ENCODE measurements at regions not wholly inside any gene's neighbourhood (a gene's known extent, or its start where the extent isn't known, plus 50 kb on each side); places are given as distances from the start of the nearest gene placed in this dataset.
"Not testable (repeated sequence)": the region's sequence is repeated elsewhere in the genome, so short reads cannot be mapped to it uniquely, and the experiment has no call there.

DNA sequence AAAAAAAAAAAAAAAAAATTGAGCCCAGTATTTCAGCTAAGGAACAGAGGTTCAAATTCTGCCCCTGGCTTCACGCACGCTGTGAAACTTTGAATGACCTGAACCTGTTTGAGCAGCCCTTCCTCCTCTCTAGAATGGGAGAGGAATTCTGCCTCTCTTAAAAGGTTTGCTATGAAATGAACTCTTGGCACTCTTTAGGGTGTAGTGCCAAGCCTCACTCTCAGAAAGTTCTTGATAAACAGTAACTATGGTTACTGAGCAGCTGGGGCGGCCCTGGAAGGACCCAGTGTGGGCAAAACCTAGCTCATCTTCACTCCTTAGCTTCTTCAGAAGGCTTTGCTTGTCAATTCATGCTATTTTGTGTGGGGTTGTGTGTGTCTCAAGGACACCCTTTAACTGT, 73.7 kb downstream of the GEMIN8 start:
- Mint-ChIP-seq H3K9me3 (no peaks in the 10 kb centered on the region), H3K27me3 (ENCODE audit: low read depth) (no peaks in the 10 kb centered on the region), H3K36me3 (ENCODE audit: insufficient read depth) (peaks cover 1% of the 10 kb centered on the region), H3K4me1 (ENCODE audit: low read depth) (no peaks in the 10 kb centered on the region), H3K4me3 (no peak overlapping the region)
- DNase-seq = no peak
- ATAC-seq = no peak

DNA sequence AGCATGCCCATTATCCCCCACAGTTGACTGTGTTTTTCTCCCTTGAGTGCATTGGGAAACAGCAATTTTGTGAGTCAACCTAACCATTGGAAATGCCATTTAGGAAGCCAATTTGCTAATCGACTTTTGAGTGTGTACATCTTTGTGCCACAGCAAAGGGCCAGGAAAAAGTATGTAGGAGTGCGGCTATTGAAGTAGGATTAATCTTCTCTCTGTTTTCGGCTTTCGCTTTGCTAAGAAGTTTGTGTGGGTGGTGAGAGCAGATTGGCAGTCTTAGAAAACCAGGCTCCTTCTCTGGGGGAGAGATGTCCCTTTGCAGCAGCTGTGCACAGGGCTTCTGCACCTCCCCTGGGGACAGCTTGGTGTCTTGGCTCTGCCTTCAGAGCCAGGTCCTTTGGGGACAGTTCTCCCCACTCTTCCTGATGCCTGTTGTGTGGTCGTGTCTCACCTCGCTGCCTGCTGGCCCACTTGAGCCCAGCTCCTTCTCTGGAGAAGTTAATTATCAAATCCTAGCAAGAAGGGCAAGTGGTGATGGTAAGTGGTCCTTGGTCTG, 74.5 kb downstream of the GEMIN8 start:
- Mint-ChIP-seq H3K9me3 (no peaks in the 10 kb centered on the region), H3K27me3 (ENCODE audit: low read depth) (no peaks in the 10 kb centered on the region), H3K36me3 (ENCODE audit: insufficient read depth) (peaks cover 1% of the 10 kb centered on the region), H3K4me3 (no peak overlapping the region), H3K4me1 (ENCODE audit: low read depth) (no peaks in the 10 kb centered on the region)
- DNase-seq (no peak), ATAC-seq (no peak)

DNA sequence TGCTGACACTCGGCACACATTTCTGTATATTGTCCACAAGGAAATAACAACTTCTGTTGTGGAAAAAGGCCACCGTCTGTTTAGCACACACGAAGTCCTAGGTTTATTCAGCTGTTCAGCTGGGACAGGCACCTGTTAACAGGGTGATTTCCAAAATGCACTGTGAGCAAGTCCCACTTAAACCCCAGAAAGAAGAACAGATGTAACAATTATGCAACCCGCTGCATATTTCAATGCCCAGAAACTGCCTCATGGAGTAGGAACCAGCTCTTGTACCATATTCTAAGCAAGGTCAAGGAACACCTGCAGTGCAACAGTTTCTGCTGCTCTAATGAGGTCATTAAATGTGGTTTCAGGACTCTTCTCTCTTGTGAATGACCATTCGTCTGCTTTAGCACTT, 77.1 kb downstream of the GEMIN8 start:
- H3K4me1 Mint-ChIP-seq (ENCODE audit: low read depth) = no peaks in the 10 kb centered on the region
- no peaks in the 10 kb centered on the region for H3K27me3 Mint-ChIP-seq (ENCODE audit: low read depth)
- H3K9me3 Mint-ChIP-seq = no peaks in the 10 kb centered on the region
- no peak for ATAC-seq
- H3K4me3 Mint-ChIP-seq = no peak overlapping the region
- DNase-seq = no peak
- no peaks in the 10 kb centered on the region for H3K36me3 Mint-ChIP-seq (ENCODE audit: insufficient read depth)

DNA sequence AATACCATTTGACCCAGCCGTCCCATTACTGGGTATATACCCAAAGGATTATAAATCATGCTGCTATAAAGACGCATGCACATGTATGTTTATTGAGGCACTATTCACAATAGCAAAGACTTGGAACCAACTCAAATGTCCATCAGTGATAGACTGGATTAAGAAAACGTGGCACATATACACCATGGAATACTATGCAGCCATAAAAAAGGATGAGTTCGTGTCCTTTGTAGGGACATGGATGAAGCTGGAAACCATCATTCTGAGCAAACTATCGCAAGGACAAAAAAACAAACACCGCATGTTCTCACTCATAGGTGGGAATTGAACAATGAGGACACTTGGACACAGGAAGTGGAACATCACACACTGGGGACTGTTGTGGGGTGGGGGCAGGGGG, 83.5 kb downstream of the GEMIN8 start:
- H3K4me3 Mint-ChIP-seq; H3K27me3 Mint-ChIP-seq (ENCODE audit: low read depth); H3K36me3 Mint-ChIP-seq (ENCODE audit: insufficient read depth); ATAC-seq; H3K9me3 Mint-ChIP-seq; DNase-seq; H3K4me1 Mint-ChIP-seq (ENCODE audit: low read depth): not testable (repeated sequence)

DNA sequence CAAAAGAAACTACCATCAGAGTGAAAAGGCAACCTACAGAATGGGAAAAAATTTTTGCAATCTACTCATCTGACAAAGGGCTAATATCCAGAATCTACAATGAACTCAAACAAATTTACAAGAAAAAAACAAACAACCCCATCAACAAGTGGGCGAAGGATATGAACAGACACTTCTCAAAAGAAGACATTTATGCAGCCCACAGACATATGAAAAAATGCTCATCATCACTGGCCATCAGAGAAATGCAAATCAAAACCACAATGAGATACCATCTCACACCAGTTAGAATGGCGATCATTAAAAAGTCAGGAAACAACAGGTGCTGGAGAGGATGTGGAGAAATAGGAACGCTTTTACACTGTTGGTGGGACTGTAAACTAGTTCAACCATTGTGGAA, 83.9 kb downstream of the GEMIN8 start:
- not testable (repeated sequence) for DNase-seq; H3K27me3 Mint-ChIP-seq (ENCODE audit: low read depth); H3K4me3 Mint-ChIP-seq; ATAC-seq; H3K4me1 Mint-ChIP-seq (ENCODE audit: low read depth); H3K36me3 Mint-ChIP-seq (ENCODE audit: insufficient read depth); H3K9me3 Mint-ChIP-seq

DNA sequence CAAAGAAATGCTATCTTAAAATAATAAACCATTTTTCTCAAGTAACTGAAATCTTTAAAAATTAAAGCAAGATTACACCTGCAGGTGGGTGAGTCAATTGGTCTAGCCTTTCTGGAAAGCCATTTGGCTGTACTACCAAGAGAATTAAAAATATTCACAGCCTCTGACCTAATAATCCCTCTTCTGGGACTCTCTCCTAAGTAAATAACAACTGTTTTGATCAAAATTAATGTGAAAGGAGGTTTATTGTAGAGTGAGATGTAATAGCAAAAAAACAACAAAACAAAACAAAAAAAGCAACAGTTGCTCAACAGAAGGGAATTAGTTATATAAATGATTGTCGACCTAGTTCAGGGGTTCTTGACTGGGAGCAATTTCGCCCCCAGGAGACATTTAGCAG, 89.0 kb downstream of the GEMIN8 start:
- peaks cover 22% of the 10 kb centered on the region for H3K27me3 Mint-ChIP-seq (ENCODE audit: low read depth)
- H3K36me3 Mint-ChIP-seq (ENCODE audit: insufficient read depth) = no peaks in the 10 kb centered on the region
- no peak overlapping the region for H3K4me3 Mint-ChIP-seq

DNA sequence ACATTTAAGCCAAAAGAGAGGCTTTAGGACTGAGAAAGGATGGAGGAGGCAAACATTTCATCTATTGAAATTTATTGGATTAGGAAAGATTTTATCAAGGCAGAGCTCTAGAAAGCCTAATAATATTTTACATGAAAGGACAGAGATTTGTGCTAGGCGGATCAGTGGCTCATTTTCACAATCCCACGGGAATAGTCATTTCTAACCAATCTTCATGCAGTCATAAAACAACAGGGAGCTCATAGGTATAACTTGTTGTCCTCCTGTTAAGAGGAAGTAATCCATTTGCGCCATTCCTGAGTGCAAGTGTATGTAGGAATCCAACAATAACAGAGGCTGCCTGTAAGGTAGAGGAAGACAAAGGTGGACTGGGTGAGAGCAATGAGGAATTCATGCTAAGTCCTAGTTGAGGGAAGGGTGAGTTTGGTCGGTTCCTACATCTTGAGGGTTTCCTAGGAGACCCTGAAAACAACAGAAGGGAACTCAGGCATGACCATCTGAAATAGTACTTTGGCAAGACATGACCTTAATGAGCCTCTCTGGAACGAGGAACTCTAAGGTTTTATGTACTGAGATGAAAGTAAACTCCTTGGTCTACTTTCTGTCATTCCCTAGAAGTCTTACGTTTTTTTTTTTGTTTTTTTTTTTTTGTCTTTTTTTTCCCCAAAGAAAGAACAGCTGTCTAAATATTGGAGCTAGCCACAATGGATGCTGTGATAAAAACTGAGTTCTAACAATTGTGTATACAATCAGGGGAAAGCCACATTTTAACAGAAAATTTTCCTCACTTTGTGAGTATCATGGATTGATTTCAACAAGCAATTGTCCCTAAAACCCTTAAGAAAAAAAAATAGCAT, 89.7 kb downstream of the GEMIN8 start:
- Mint-ChIP-seq H3K4me1 (ENCODE audit: low read depth) (no peaks in the 10 kb centered on the region), H3K36me3 (ENCODE audit: insufficient read depth) (no peaks in the 10 kb centered on the region), H3K9me3 (no peaks in the 10 kb centered on the region), H3K4me3 (no peak overlapping the region), H3K27me3 (ENCODE audit: low read depth) (peaks cover 22% of the 10 kb centered on the region)
- ATAC-seq (no peak), DNase-seq (no peak)

More for the DNA sequence above, 89.0 kb downstream of the GEMIN8 start:
- ATAC-seq = no peak
- DNase-seq = no peak
- no peaks in the 10 kb centered on the region for H3K9me3 Mint-ChIP-seq
- no peaks in the 10 kb centered on the region for H3K4me1 Mint-ChIP-seq (ENCODE audit: low read depth)

DNA sequence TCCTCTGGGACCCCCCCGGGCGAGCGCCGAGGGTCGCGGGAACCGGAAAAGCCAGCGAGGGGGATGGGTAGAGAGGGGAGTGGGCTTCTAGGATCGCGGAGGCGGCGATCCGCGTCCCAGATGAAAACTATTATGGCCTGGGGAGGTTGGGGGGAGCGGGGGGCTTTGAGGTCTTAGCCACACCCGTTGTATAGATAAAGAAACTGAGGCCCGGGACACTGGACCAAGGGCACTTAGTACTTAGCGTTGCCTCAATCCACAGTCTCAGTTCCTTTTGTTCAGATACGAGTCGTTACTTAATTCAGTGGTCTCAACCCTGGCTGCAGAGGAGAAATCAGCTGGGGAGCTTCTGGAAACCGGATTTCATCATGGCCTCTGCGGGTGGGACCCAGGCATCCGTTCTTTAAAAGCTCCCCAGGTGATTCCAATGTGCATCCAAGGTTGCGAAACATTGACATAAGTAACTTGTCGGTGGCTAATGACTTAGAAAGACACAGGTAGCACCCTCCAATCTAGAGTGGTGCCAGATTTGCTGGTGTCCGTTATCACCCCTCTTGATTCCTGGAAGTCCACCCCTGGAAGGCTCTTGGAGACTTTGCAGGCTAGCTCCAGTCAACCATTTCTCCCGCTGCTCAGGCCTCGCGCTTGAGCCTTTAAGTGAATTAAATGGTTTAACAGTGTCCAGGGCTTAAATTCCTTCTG, 90.7 kb downstream of the GEMIN8 start:
- Mint-ChIP-seq H3K4me1 (ENCODE audit: low read depth) (no peaks in the 10 kb centered on the region), H3K36me3 (ENCODE audit: insufficient read depth) (no peaks in the 10 kb centered on the region), H3K27me3 (ENCODE audit: low read depth) (peaks cover 22% of the 10 kb centered on the region), H3K4me3 (peak overlapping the region; percentile 61), H3K9me3 (no peaks in the 10 kb centered on the region)
- ATAC-seq (no peak), DNase-seq (no peak)

DNA sequence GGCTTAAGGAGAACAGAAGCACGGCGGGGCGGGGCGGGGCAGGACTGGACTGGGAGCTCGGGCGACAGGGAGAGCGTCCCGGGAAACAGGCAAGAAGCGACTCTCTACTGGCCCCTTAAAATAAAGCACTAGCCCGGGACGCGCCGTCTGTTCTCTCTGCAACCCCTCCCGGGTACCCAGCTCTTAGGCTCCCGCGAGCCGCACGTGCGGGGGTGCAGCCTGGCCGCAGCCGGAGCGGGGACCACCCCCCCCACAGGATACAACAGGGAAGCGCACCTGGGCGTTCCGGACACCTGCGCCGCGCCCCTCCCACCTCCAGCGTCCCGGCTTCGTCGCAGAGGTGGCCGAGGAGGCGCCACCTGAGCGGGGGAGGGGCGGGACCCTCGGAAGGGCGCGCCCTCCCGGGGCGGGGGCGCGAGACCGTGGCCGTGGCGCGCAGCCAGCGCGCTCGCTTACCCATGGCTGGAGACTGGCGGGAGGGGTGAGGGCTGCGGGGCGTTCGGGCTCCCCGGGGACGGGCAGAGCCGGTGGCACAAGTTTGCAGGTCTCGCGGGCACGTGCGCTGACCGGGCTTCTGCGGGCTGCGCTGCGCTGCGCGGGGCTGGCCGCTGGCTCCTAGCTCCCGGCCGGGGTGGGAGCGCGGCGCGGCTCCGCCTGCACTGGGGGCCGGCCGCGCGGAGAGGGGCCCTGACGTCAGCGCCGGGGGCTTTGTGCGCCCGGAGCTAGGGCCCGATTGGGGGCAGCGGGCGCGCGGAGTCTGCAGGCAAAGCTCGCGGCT, 91.5 kb downstream of the GEMIN8 start:
- peaks cover 22% of the 10 kb centered on the region for H3K27me3 Mint-ChIP-seq (ENCODE audit: low read depth)
- no peaks in the 10 kb centered on the region for H3K4me1 Mint-ChIP-seq (ENCODE audit: low read depth)
- peak overlapping the region; percentile 64 for H3K4me3 Mint-ChIP-seq
- H3K9me3 Mint-ChIP-seq = no peaks in the 10 kb centered on the region
- no peak for DNase-seq
- peak; percentile 43 to 50 for ATAC-seq
- H3K36me3 Mint-ChIP-seq (ENCODE audit: insufficient read depth) = no peaks in the 10 kb centered on the region

DNA sequence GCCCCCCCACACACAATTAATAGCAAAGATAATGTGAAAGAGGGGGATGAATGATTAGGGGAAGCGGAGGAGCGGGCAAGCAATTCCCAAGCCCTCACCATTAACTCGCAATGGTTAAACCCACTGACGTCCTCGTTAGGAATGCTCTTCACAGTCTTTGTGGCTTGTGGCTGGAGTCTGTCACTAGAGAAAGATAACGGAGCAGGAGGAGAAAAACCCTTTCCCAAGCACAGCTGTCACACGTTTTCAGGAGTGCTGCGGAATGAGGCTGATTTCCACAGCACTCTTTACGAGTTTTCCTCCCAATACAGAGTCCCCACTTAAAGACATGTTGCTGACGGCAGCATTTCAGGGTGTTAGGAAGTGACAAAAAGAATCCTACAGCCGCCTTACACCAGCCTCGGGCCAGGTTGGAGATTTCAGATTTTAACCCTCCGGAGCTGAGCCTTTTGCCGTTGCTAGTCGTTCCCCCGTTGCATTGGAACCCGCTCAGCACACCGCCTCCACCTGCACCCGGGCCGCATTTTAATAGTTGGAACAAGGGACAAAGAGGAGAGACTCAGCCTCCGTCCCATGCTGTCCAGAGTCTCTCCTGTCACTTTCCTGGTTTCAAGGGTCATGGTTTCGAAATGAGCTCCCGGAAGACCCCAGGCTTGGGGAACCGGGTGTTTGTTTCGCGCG, 92.2 kb downstream of the GEMIN8 start:
- Mint-ChIP-seq H3K4me1 (ENCODE audit: low read depth) (no peaks in the 10 kb centered on the region), H3K9me3 (no peaks in the 10 kb centered on the region), H3K4me3 (peak overlapping the region; percentile 64), H3K27me3 (ENCODE audit: low read depth) (peaks cover 22% of the 10 kb centered on the region), H3K36me3 (ENCODE audit: insufficient read depth) (no peaks in the 10 kb centered on the region)
- DNase-seq = no peak
- ATAC-seq = no peak

DNA sequence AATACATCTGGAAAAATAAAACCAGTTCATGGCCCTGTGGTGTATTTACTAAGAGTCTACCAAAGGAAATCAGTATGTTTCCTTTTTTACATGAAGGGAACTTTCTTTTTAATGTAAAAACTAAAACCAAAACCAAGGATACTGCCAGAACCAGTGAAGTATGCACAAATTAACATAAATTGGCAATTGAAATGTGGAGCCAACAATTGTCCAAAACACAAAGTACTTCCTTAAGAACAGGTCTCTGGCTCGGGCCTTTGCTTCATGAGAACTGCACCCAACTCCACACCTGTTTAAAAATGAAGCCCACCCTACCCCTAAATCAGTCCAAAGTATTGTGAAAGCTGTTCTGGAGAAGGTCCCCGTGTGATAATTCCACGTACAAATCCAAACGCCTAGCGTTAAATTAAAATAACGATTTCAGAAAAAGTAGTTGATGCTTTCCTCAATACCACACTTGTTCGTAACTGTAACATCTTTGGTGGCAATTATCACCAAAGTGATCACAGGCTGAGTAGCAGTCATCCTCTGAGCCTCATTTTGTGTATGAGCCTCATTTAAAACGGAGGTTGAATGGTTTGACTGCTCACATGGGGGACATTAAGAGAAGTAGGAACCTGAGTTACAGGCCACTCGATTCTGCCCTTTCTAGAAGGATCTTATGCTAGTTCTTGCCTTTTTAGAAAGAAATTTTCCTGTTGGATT, 93.0 kb downstream of the GEMIN8 start:
- H3K4me3 Mint-ChIP-seq = no peak overlapping the region
- no peaks in the 10 kb centered on the region for H3K36me3 Mint-ChIP-seq (ENCODE audit: insufficient read depth)
- H3K9me3 Mint-ChIP-seq = no peaks in the 10 kb centered on the region
- no peaks in the 10 kb centered on the region for H3K4me1 Mint-ChIP-seq (ENCODE audit: low read depth)
- H3K27me3 Mint-ChIP-seq (ENCODE audit: low read depth) = peaks cover 23% of the 10 kb centered on the region
- no peak for ATAC-seq
- DNase-seq = no peak

DNA sequence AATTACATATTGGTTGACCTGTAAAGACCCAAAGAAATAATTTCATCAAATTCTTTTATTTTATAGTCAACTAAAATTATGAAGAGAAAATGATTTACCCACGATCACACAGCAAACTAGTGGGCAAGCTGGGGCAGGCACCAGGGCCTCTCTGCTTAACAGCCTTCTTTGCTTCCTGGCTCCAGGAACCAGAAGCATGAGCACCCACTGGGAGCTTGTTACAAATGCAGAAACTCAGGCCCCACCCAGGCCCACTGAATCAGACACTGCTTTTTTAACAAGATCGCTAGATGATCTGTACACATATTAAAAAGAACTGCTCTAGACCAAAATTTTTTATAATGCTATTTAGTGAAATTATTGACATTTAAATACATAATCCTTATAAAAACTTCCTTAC, 95.0 kb downstream of the GEMIN8 start:
- H3K36me3 Mint-ChIP-seq (ENCODE audit: insufficient read depth) = no peaks in the 10 kb centered on the region
- H3K4me1 Mint-ChIP-seq (ENCODE audit: low read depth) = no peaks in the 10 kb centered on the region
- DNase-seq = no peak
- no peak for ATAC-seq
- H3K9me3 Mint-ChIP-seq = no peaks in the 10 kb centered on the region
- H3K27me3 Mint-ChIP-seq (ENCODE audit: low read depth) = peaks cover 19% of the 10 kb centered on the region
- H3K4me3 Mint-ChIP-seq = no peak overlapping the region

DNA sequence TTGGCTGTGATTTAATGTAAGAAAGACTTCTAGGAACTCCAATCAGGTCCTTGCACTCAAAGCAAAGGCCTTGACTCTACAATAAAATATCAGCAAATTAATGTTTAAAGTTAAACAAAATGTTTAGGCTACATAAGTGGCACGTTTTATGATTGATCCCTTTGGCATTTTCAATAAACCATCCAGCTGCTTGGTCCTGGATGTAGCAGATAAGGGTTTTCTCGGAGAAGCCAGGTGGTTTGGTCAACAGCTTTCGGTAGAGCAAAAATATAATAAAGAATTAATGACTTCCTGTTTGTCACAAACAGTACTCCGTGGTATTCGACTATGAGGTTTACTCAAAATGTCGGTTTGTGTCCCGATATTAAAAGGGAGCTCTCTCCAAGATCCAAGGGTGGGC, 95.8 kb downstream of the GEMIN8 start:
- no peak overlapping the region for H3K4me3 Mint-ChIP-seq
- peaks cover 14% of the 10 kb centered on the region for H3K27me3 Mint-ChIP-seq (ENCODE audit: low read depth)
- ATAC-seq (no peak), DNase-seq (no peak)
- H3K9me3 Mint-ChIP-seq = no peaks in the 10 kb centered on the region
- H3K4me1 Mint-ChIP-seq (ENCODE audit: low read depth) = no peaks in the 10 kb centered on the region
- no peaks in the 10 kb centered on the region for H3K36me3 Mint-ChIP-seq (ENCODE audit: insufficient read depth)
